GM12878 (cell line): ENCODE measurements at regions not wholly inside any gene's neighbourhood (a gene's known extent, or its start where the extent isn't known, plus 50 kb on each side); places are given as distances from the start of the nearest gene placed in this dataset.

Experiments used
- ATAC-seq: fragments of 200-7000 bp; cut with Tn5 transposase; 3 replicates; pipeline ENCODE4 v1.9.1; 2020; ENCODE audit warnings: mild to moderate bottlenecking, moderate library complexity
- BruUV-seq: library from RNA; stranded (reverse); fragments of 400-500 nt; replicated peaks from 2 replicates; lab custom pipeline; 2021; lab: Mats Ljungman, UMichigan
- CTCF ChIA-PET: fragments of 300-600 bp; sonication (Branson Sonifier 250); formaldehyde crosslinking; extraction: SDS; loops from one replicate; lab custom pipeline; 2021; ENCODE audit warnings: inconsistent platforms; lab: Yijun Ruan, JAX
- POLR2A ChIA-PET: fragments of 350-600 bp; formaldehyde crosslinking; extraction: SDS; loops from one replicate; lab custom pipeline; 2021; ENCODE audit warnings: inconsistent platforms; lab: Charles Lee
- RAD21 ChIA-PET: fragments of 300-600 bp; sonication (Branson Sonifier 250); formaldehyde crosslinking; loops from one replicate; lab custom pipeline; 2023; ENCODE audit warnings: antibody characterized with exemption; ENCODE audit not compliant: unreplicated experiment; lab: Charles Lee
- SMC1A ChIA-PET: fragments of 300-600 bp; sonication (Branson Sonifier 250); formaldehyde crosslinking; loops from one replicate; lab custom pipeline; 2023; ENCODE audit not compliant: unreplicated experiment, uncharacterized antibody; lab: Charles Lee
- DNase-seq: peaks from one replicate; pipeline ENCODE4 v3.0.0-alpha.2; 2011; ENCODE audit warnings: low read depth, low spot score
- FAIRE-seq: peaks from 3 replicates; lab custom pipeline; 2011; peaks lifted over from hg19 to GRCh38; lab: Jason Lieb, UNC
- H2AFZ ChIP-seq: 2 replicates; pipeline ENCODE4 v1.6.0; 2011; ENCODE audit warnings: low read depth, low read length, control low read depth; ENCODE audit not compliant: control insufficient read depth
- H3K27ac ChIP-seq: 2 replicates; pipeline ENCODE4 v1.5.1; 2011; ENCODE audit warnings: control low read depth; ENCODE audit not compliant: control insufficient read depth, insufficient read depth
- H3K27me3 ChIP-seq, 2 experiments: replicated peaks in 1 of 2; 2 replicates each; pipeline versions ENCODE4 v1.6.0 to v1.6.1; 2011; ENCODE audit warnings: low read length in 1 of 2; ENCODE audit not compliant: control insufficient read depth in 2 of 2, insufficient read depth in 2 of 2
- H3K36me3 ChIP-seq, 2 experiments: 2 replicates each; pipeline ENCODE4 v1.5.1; 2011; ENCODE audit warnings: low read length in 1 of 2; ENCODE audit not compliant: control insufficient read depth in 2 of 2, insufficient read depth in 2 of 2
- H3K4me1 ChIP-seq: 2 replicates; pipeline ENCODE4 v1.6.1; 2011; ENCODE audit warnings: mild to moderate bottlenecking, low read length, moderate library complexity, mixed read lengths; ENCODE audit not compliant: control insufficient read depth, insufficient read depth
- H3K4me2 ChIP-seq: 2 replicates; pipeline ENCODE4 v1.6.0; 2011; ENCODE audit warnings: control low read depth; ENCODE audit not compliant: control insufficient read depth, insufficient read depth
- H3K4me3 ChIP-seq: fragments of 200-600 bp; sonication (generic); 2 replicates; pipeline ENCODE4 v1.5.1; 2016
- H3K79me2 ChIP-seq: 2 replicates; pipeline ENCODE4 v1.6.0; 2011; ENCODE audit warnings: low read length; ENCODE audit not compliant: control insufficient read depth, insufficient read depth
- H3K9ac ChIP-seq: 2 replicates; pipeline ENCODE4 v1.8.0; 2011; ENCODE audit warnings: low read length, control low read depth, mixed read lengths; ENCODE audit not compliant: control insufficient read depth, insufficient read depth
- H3K9me3 ChIP-seq: replicated peaks from 3 replicates; pipeline ENCODE4 v1.5.1; 2011; ENCODE audit warnings: mild to moderate bottlenecking, low read length; ENCODE audit not compliant: control insufficient read depth, insufficient read depth
- H4K20me1 ChIP-seq: 2 replicates; pipeline ENCODE4 v1.6.0; 2011; ENCODE audit not compliant: control insufficient read depth, insufficient read depth
- ATF7 ChIP-seq: fragments of 450-650 bp; IDR thresholded peaks from 2 replicates; pipeline ENCODE4 v1.6.1; 2016; ENCODE audit warnings: low read depth, mild to moderate bottlenecking
- BHLHE40 ChIP-seq, 2 experiments: fragments of 450-650 bp in 1 of 2; IDR thresholded peaks; 2 replicates each; pipeline ENCODE4 v1.6.1; 2011 to 2017; ENCODE audit warnings: low read depth in 2 of 2, borderline replicate concordance in 1 of 2, improper control_type of control experiment in 1 of 2, low read length in 1 of 2, mild to moderate bottlenecking in 1 of 2
- CHD1 ChIP-seq: IDR thresholded peaks from 2 replicates; pipeline ENCODE4 v1.6.1; 2012; ENCODE audit warnings: low read depth, low read length, improper control_type of control experiment
- CHD2 ChIP-seq: IDR thresholded peaks from 2 replicates; pipeline ENCODE4 v1.6.1; 2011; ENCODE audit warnings: low read depth, low read length, improper control_type of control experiment, borderline replicate concordance
- CTCF ChIP-seq, 3 experiments: IDR thresholded peaks in 2 of 3; conservative IDR thresholded peaks in 1 of 3; 2 replicates each; pipeline ENCODE4 v1.5.1; 2011; ENCODE audit warnings: low read depth in 3 of 3, low read length in 3 of 3, mild to moderate bottlenecking in 3 of 3, control low read depth in 2 of 3, moderate library complexity in 2 of 3, inconsistent platforms in 1 of 3, mixed read lengths in 1 of 3; ENCODE audit not compliant: control insufficient read depth in 2 of 3, insufficient read depth in 1 of 3; ENCODE audit errors: extremely low read depth in 1 of 3
- HDAC2 ChIP-seq: fragments of 200-600 bp; sonication (generic); IDR thresholded peaks from 2 replicates; pipeline ENCODE4 v1.6.1; 2017
- IKZF2 ChIP-seq, 2 experiments: fragments of 450-650 bp; IDR thresholded peaks; 2 replicates each; pipeline ENCODE4 v1.6.1; 2017; ENCODE audit warnings: mild to moderate bottlenecking in 2 of 2, moderate library complexity in 2 of 2
- KDM1A ChIP-seq: fragments of 200-600 bp; sonication (generic); IDR thresholded peaks from 2 replicates; pipeline ENCODE4 v1.6.1; 2016; ENCODE audit warnings: borderline replicate concordance
- LARP7 ChIP-seq: fragments of 450-650 bp; IDR thresholded peaks from 2 replicates; pipeline ENCODE4 v1.6.1; 2017; ENCODE audit warnings: mild to moderate bottlenecking
- NR2C1 ChIP-seq: fragments of 450-650 bp; IDR thresholded peaks from 2 replicates; pipeline ENCODE4 v1.6.1; 2017; ENCODE audit warnings: antibody characterized with exemption, mild to moderate bottlenecking, moderate library complexity
- RAD21 ChIP-seq: IDR thresholded peaks from 2 replicates; pipeline ENCODE4 v1.6.1; 2011; ENCODE audit warnings: mild to moderate bottlenecking, low read depth, low read length, moderate library complexity; ENCODE audit not compliant: insufficient read depth
- RELB ChIP-seq: fragments of 450-650 bp; IDR thresholded peaks from 2 replicates; pipeline ENCODE4 v1.6.1; 2017; ENCODE audit warnings: low read depth, mild to moderate bottlenecking, moderate library complexity
- SKIL ChIP-seq: fragments of 450-650 bp; IDR thresholded peaks from 2 replicates; pipeline ENCODE4 v1.6.1; 2017; ENCODE audit warnings: mild to moderate bottlenecking, low read depth, inconsistent platforms; ENCODE audit not compliant: poor library complexity, severe bottlenecking
- SMAD1 ChIP-seq: fragments of 450-650 bp; IDR thresholded peaks from 2 replicates; pipeline ENCODE4 v1.6.1; 2018; ENCODE audit warnings: mild to moderate bottlenecking, low read depth; ENCODE audit not compliant: partially characterized antibody
- SMARCA5 ChIP-seq: fragments of 450-650 bp; IDR thresholded peaks from 2 replicates; pipeline ENCODE4 v1.6.1; 2017; ENCODE audit warnings: mild to moderate bottlenecking
- SUZ12 ChIP-seq: fragments of 200-600 bp; sonication (generic); IDR thresholded peaks from one replicate; pipeline ENCODE4 v1.6.1; 2018; ENCODE audit warnings: antibody characterized with exemption, mild to moderate bottlenecking; ENCODE audit not compliant: unreplicated experiment
- ZBTB33 ChIP-seq: fragments of 450-650 bp; IDR thresholded peaks from 2 replicates; pipeline ENCODE4 v1.6.1; 2017; ENCODE audit warnings: mild to moderate bottlenecking
- ZNF24 ChIP-seq: fragments of 450-650 bp; IDR thresholded peaks from 2 replicates; pipeline ENCODE4 v1.6.1; 2017; ENCODE audit warnings: antibody characterized with exemption, mild to moderate bottlenecking
- WGBS: methylation state at CpG from one replicate; pipeline ENCODE4 v1.1.6; 2016; ENCODE audit warnings: low lambda C conversion rate; ENCODE audit not compliant: insufficient replicate concordance, insufficient coverage; ENCODE audit errors: missing lambda C conversion rate; 5-methylcytosine and 5-hydroxymethylcytosine counted together
- in situ Hi-C: fragments of 300-500 bp; cut with MboI; formaldehyde crosslinking; loops from 9 replicates; pipeline ENCODE4 v1.14.3; 2018; ENCODE audit warnings: mixed read lengths
- intact Hi-C: fragments of 100-400 bp; cut with micrococcal nuclease; formaldehyde crosslinking; loops from one replicate; pipeline ENCODE4 v1.14.2; 2022; ENCODE audit not compliant: unreplicated experiment

GRCh38 chr6:71107911-71108420 lies 151.1 kb upstream of the B3GAT2 start (continued):
- no peak for TF ChIP-seq CHD2
- TF ChIP-seq SUZ12: no peak
- TF ChIP-seq LARP7: no peak
- no peak for TF ChIP-seq ZBTB33
- no peak for TF ChIP-seq BHLHE40 (IDR thresholded peaks at IDR 0.05; ENCODE audit: borderline replicate concordance in 1 of 2, low read depth in 2 of 2, low read length in 1 of 2)
- no peak for TF ChIP-seq CHD1
- no peak for TF ChIP-seq KDM1A

GRCh38 chr6:71114544-71114943 lies 157.7 kb upstream of the B3GAT2 start:
- no peaks in the 10 kb centered on the region for H3K36me3 ChIP-seq
- no peak overlapping the region for H3K27ac ChIP-seq
- 9% methylated on average over 4 of the region's 4 CpGs for WGBS
- H3K79me2 ChIP-seq: no peaks in the 10 kb centered on the region
- H4K20me1 ChIP-seq: no peaks in the 10 kb centered on the region
- H3K4me2 ChIP-seq: no peak overlapping the region
- ChIA-PET CTCF (no interaction called here), POLR2A (no interaction called here), SMC1A (no interaction called here), RAD21 (no interaction called here)
- H3K4me1 ChIP-seq: no peaks in the 10 kb centered on the region
- no peak overlapping the region for H3K4me3 ChIP-seq
- H3K27me3 ChIP-seq: no peaks in the 10 kb centered on the region
- no peak for FAIRE-seq
- H3K9ac ChIP-seq: no peak overlapping the region
- BruUV-seq: no TSS peak
- no peak for ATAC-seq
- no peak overlapping the region for H2AFZ ChIP-seq
- no peak for DNase-seq
- intact Hi-C loops: no loop called here
- in situ Hi-C loops: no loop called here
- H3K9me3 ChIP-seq: no peaks in the 10 kb centered on the region
- TF ChIP-seq HDAC2 (no peak), CTCF (IDR thresholded peaks at IDR 0.05 in 2 of 3, conservative IDR thresholded peaks at IDR 0.05 in 1 of 3; ENCODE audit: control insufficient read depth in 2 of 3, extremely low read depth in 1 of 3, insufficient read depth in 1 of 3, low read depth in 3 of 3, low read length in 3 of 3) (no peak), ZNF24 (no peak), IKZF2 (IDR thresholded peaks at IDR 0.05) (no peak), SMAD1 (no peak), ATF7 (no peak), SMARCA5 (no peak), NR2C1 (no peak), RELB (no peak), SKIL (no peak), RAD21 (no peak)
